Esophagus muscularis mucosa (tissue), 3 donors: ENCODE measurements at regions not wholly inside any gene's neighbourhood (a gene's known extent, or its start where the extent isn't known, plus 50 kb on each side); places are given as distances from the start of the nearest gene placed in this dataset.

ENCODE experiments used
- CTCF ChIP-seq, 3 experiments: fragments of 200-600 bp in 2 of 3; fragments of 450-650 bp in 1 of 3; sonication (generic) in 2 of 3; IDR thresholded peaks; one replicate each; pipeline ENCODE4 v1.5.1; 2017 to 2019; ENCODE audit warnings: antibody characterized with exemption in 3 of 3, mild to moderate bottlenecking in 2 of 3, moderate library complexity in 1 of 3
- POLR2A ChIP-seq: fragments of 450-650 bp; IDR thresholded peaks from one replicate; pipeline ENCODE4 v1.6.1; 2017; ENCODE audit warnings: antibody characterized with exemption, moderate library complexity, mild to moderate bottlenecking, low read depth

- TF ChIP-seq CTCF (IDR thresholded peaks at IDR 0.05) (no peak), POLR2A (no peak)
Measured at GRCh38 chr9:89729954-89730530, 125.2 kb downstream of the GADD45G start.
